SU-DHL-6 (cell line): ENCODE measurements at regions not wholly inside any gene's neighbourhood (a gene's known extent, or its start where the extent isn't known, plus 50 kb on each side); places are given as distances from the start of the nearest gene placed in this dataset.

Experiments used
- H2AFZ ChIP-seq: fragments of 200-600 bp; sonication (generic); 2 replicates; pipeline ENCODE4 v1.6.1; 2014; ENCODE audit warnings: low read depth, mild to moderate bottlenecking, moderate library complexity, mixed read lengths, antibody characterized with exemption, low read length; ENCODE audit not compliant: severe bottlenecking
- H3F3A ChIP-seq: fragments of 200-600 bp; shearing (Covaris generic); 2 replicates; pipeline ENCODE4 v1.6.0; 2016; ENCODE audit warnings: antibody characterized with exemption, mild to moderate bottlenecking; ENCODE audit not compliant: insufficient read depth
- H3K27ac ChIP-seq: fragments of 200-600 bp; sonication (generic); 2 replicates; pipeline ENCODE4 v1.5.1; 2016; ENCODE audit warnings: low read depth, mild to moderate bottlenecking, low read length, moderate library complexity, mixed read lengths
- H3K27me3 ChIP-seq: fragments of 200-600 bp; sonication (generic), shearing (Covaris generic); 2 replicates; pipeline ENCODE4 v1.6.0; 2014; ENCODE audit warnings: mild to moderate bottlenecking, low read length
- H3K36me3 ChIP-seq: fragments of 200-600 bp; sonication (generic); 2 replicates; pipeline ENCODE4 v1.6.1; 2014; ENCODE audit warnings: mild to moderate bottlenecking, low read length, mixed read lengths
- H3K4me2 ChIP-seq: fragments of 300-600, 200-600 bp; shearing (Covaris generic), sonication (generic); 2 replicates; pipeline ENCODE4 v1.6.0; 2014; ENCODE audit warnings: low read length, low read depth, mild to moderate bottlenecking; ENCODE audit not compliant: poor library complexity, severe bottlenecking
- H3K4me3 ChIP-seq: fragments of 200-600 bp; sonication (generic); 2 replicates; pipeline ENCODE4 v1.5.1; 2014; ENCODE audit warnings: antibody characterized with exemption, low read length, mild to moderate bottlenecking, mixed read lengths; ENCODE audit not compliant: insufficient read depth, poor library complexity, severe bottlenecking
- H3K79me2 ChIP-seq: fragments of 200-600 bp; sonication (generic); 2 replicates; pipeline ENCODE4 v1.6.1; 2014; ENCODE audit warnings: mild to moderate bottlenecking, low read length, moderate library complexity; ENCODE audit not compliant: insufficient read depth
- H3K9ac ChIP-seq: fragments of 200-600 bp; sonication (generic); 2 replicates; pipeline ENCODE4 v1.7.0; 2014; ENCODE audit warnings: mild to moderate bottlenecking, low read length
- H3K9me2 ChIP-seq: fragments of 200-600 bp; sonication (generic); replicated peaks from 2 replicates; pipeline ENCODE4 v1.6.1; 2014; ENCODE audit warnings: low read length; ENCODE audit not compliant: insufficient read depth
- H3K9me3 ChIP-seq: fragments of 200-600 bp; sonication (generic); 2 replicates; pipeline ENCODE4 v1.6.1; 2014; ENCODE audit warnings: low read length, mixed read lengths; ENCODE audit not compliant: insufficient read depth
- H4K20me1 ChIP-seq: fragments of 200-600 bp; sonication (generic); 2 replicates; pipeline ENCODE4 v1.6.1; 2014; ENCODE audit warnings: low read depth, mild to moderate bottlenecking, antibody characterized with exemption, low read length, moderate library complexity, mixed read lengths
- EZH2phosphoT487 ChIP-seq: fragments of 200-600 bp; sonication (generic), shearing (Covaris generic); conservative IDR thresholded peaks from 2 replicates; pipeline ENCODE4 v1.6.1; 2018; ENCODE audit warnings: mild to moderate bottlenecking, antibody characterized with exemption, low read length, moderate library complexity, mixed read lengths
- TF ChIP-seq, protein P1 (sequence below): fragments of 200-600 bp; sonication (generic); IDR thresholded peaks from one replicate; pipeline ENCODE4 v1.5.1; 2017; ENCODE audit warnings: antibody characterized with exemption, mild to moderate bottlenecking, low read length, moderate library complexity; ENCODE audit not compliant: insufficient read depth, poor library complexity, severe bottlenecking

DNA sequence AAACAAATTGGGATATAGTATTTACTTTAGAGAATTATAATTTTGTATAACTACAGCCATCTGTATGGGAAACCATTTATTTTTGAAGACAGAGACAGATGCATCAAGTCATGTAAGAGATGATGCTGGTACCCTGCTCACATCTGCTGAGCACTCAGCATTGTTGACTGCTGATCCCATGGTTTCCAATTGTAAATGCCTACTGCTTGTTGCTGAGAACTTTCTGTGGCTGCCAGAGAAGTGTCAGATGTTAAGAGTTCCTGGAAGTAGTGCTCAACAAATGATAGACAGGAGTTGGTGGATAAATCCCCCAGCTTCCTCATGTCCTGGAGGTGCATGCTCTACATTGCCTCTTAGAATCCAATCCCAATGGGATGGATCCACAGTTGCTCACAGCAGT is 167.1 kb downstream of the OXSM start:
- Histone ChIP-seq H3K9ac (no peak overlapping the region), H3K9me3 (no peaks in the 10 kb centered on the region), H3K4me2 (no peak overlapping the region), H3K79me2 (no peaks in the 10 kb centered on the region), H3K27ac (no peak overlapping the region), H3K9me2 (no peaks in the 10 kb centered on the region), H4K20me1 (no peaks in the 10 kb centered on the region), H2AFZ (no peak overlapping the region), H3K36me3 (no peaks in the 10 kb centered on the region), H3K4me3 (no peak overlapping the region), H3K27me3 (no peaks in the 10 kb centered on the region), H3F3A (no peaks in the 10 kb centered on the region)
- TF ChIP-seq, protein P1, sequence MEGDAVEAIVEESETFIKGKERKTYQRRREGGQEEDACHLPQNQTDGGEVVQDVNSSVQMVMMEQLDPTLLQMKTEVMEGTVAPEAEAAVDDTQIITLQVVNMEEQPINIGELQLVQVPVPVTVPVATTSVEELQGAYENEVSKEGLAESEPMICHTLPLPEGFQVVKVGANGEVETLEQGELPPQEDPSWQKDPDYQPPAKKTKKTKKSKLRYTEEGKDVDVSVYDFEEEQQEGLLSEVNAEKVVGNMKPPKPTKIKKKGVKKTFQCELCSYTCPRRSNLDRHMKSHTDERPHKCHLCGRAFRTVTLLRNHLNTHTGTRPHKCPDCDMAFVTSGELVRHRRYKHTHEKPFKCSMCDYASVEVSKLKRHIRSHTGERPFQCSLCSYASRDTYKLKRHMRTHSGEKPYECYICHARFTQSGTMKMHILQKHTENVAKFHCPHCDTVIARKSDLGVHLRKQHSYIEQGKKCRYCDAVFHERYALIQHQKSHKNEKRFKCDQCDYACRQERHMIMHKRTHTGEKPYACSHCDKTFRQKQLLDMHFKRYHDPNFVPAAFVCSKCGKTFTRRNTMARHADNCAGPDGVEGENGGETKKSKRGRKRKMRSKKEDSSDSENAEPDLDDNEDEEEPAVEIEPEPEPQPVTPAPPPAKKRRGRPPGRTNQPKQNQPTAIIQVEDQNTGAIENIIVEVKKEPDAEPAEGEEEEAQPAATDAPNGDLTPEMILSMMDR, result no peak
- TF ChIP-seq EZH2phosphoT487, result no peak

DNA sequence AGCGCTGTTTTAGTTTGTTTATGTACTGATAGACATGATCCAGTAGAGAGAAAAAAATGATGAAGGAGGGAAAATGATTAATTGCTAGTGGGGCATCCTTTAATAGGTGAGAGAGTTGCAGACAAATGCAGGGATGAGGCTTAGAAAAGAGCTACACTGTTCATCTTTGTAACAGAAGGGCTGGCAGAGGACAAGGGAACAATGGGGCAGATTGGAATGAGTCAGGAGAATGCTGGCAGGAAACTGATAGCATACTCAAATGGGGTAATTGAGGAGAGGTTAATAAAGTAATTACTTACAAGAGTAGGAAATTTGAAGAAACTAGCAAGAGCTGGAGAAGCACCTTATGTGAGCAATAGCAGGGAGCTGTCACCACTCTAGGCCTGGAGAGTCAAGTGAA is 170.9 kb downstream of the OXSM start:
- no peaks in the 10 kb centered on the region for H3K36me3 ChIP-seq
- H3K27me3 ChIP-seq, result no peaks in the 10 kb centered on the region
- H3K9me2 ChIP-seq, result no peaks in the 10 kb centered on the region
- no peak overlapping the region for H3K27ac ChIP-seq
- no peaks in the 10 kb centered on the region for H3K79me2 ChIP-seq
- no peaks in the 10 kb centered on the region for H3K9me3 ChIP-seq
- H2AFZ ChIP-seq, result no peak overlapping the region
- H3F3A ChIP-seq, result no peaks in the 10 kb centered on the region
- TF ChIP-seq, protein P1, result no peak
- TF ChIP-seq EZH2phosphoT487, result no peak
- H3K4me2 ChIP-seq, result no peak overlapping the region
- no peak overlapping the region for H3K4me3 ChIP-seq
- no peaks in the 10 kb centered on the region for H4K20me1 ChIP-seq
- no peak overlapping the region for H3K9ac ChIP-seq

DNA sequence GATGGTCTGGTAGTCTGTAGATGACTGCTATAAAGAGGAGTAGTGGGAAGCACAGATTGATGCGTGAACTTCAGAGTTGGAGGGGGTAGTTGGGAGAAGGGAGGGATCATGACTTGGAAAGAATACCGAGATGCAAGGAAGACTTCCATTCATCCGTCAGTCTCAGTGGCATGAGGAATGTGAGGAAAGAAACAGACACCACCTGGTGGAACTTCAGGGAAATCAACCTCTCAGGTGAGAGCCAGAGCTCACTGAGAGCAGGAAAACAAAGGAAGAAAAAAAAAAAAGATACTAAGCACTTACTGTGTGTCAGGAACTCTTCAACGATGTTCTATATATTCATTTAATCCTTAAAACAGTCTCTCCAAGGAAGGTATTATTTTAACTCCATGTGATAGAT is 172.4 kb downstream of the OXSM start:
- Histone ChIP-seq H3K9me2 (no peaks in the 10 kb centered on the region), H3K79me2 (no peaks in the 10 kb centered on the region), H3K36me3 (no peaks in the 10 kb centered on the region), H4K20me1 (no peaks in the 10 kb centered on the region), H3K27ac (no peak overlapping the region), H2AFZ (no peak overlapping the region), H3K9ac (no peak overlapping the region), H3K4me2 (no peak overlapping the region), H3K4me3 (no peak overlapping the region), H3K27me3 (no peaks in the 10 kb centered on the region), H3K9me3 (no peaks in the 10 kb centered on the region), H3F3A (no peaks in the 10 kb centered on the region)
- TF ChIP-seq EZH2phosphoT487, result no peak
- TF ChIP-seq, protein P1, result no peak
